ENCODE measurements at regions not wholly inside any gene's neighbourhood (a gene's known extent, or its start where the extent isn't known, plus 50 kb on each side); places are given as distances from the start of the nearest gene placed in this dataset.

DNA sequence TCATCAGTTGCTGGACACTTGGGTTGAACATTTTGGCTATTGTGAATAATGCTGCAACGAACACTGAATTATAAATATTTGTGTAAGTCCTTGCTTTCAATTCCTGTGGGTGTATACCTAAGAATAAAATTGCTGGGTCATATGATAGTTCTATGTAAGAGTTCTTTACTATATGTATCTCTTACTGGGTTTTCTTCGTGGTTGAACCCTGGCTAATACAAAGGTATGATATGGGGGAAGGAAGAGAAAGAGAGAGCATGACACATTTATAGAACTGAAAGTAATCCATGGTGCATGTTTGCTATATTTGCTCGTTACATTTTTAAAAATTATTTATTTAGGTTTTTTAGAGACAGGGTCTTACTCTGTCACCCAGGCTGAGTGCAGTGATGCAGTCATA, 143.1 kb upstream of the GAREM1 start:
- TF ChIP-seq POLR2A (IDR thresholded peaks at IDR 0.05): no peak
- TF ChIP-seq, protein P1, sequence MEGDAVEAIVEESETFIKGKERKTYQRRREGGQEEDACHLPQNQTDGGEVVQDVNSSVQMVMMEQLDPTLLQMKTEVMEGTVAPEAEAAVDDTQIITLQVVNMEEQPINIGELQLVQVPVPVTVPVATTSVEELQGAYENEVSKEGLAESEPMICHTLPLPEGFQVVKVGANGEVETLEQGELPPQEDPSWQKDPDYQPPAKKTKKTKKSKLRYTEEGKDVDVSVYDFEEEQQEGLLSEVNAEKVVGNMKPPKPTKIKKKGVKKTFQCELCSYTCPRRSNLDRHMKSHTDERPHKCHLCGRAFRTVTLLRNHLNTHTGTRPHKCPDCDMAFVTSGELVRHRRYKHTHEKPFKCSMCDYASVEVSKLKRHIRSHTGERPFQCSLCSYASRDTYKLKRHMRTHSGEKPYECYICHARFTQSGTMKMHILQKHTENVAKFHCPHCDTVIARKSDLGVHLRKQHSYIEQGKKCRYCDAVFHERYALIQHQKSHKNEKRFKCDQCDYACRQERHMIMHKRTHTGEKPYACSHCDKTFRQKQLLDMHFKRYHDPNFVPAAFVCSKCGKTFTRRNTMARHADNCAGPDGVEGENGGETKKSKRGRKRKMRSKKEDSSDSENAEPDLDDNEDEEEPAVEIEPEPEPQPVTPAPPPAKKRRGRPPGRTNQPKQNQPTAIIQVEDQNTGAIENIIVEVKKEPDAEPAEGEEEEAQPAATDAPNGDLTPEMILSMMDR (IDR thresholded peaks at IDR 0.05): no peak
